ENCODE measurements at regions not wholly inside any gene's neighbourhood (a gene's known extent, or its start where the extent isn't known, plus 50 kb on each side); places are given as distances from the start of the nearest gene placed in this dataset.

GRCh38 chr5:126363658-126364057, 59.6 kb upstream of the GRAMD2B start:
- Histone ChIP-seq H3K36me3 (ENCODE audit: control insufficient read depth in 2 of 2, insufficient read depth in 2 of 2, low read length in 1 of 2) (no peaks in the 10 kb centered on the region), H3K9ac (ENCODE audit: control insufficient read depth, insufficient read depth, low read length) (no peak overlapping the region), H3K9me3 (replicated peaks; ENCODE audit: control insufficient read depth, insufficient read depth, low read length) (no peaks in the 10 kb centered on the region; the same call in 2 of the 3 replicates), H3K4me2 (ENCODE audit: control insufficient read depth, insufficient read depth) (no peak overlapping the region), H3K79me2 (ENCODE audit: control insufficient read depth, insufficient read depth, low read length) (no peaks in the 10 kb centered on the region), H3K27me3 (replicated peaks in 1 of 2; ENCODE audit: control insufficient read depth in 2 of 2, insufficient read depth in 2 of 2, low read length in 1 of 2) (no peaks in the 10 kb centered on the region), H3K27ac (ENCODE audit: control insufficient read depth, insufficient read depth) (no peak overlapping the region), H3K4me3 (no peak overlapping the region), H4K20me1 (ENCODE audit: control insufficient read depth, insufficient read depth) (no peaks in the 10 kb centered on the region), H2AFZ (ENCODE audit: control insufficient read depth, low read depth, low read length) (no peak overlapping the region), H3K4me1 (ENCODE audit: control insufficient read depth, insufficient read depth, low read length) (peaks cover 11% of the 10 kb centered on the region)
- ChIA-PET POLR2A (no interaction called here), CTCF (interaction anchor here (1.0 kb wide), 1 partner anchor 83 kb away, joined by 3 read pairs; no protein-coding TSS in a partner anchor), SMC1A (ENCODE audit: uncharacterized antibody, unreplicated experiment) (no interaction called here), RAD21 (ENCODE audit: unreplicated experiment) (interaction anchor here (0.6 kb wide), 1 partner anchor 431 kb away, joined by 4 read pairs; no protein-coding TSS in a partner anchor)
- intact Hi-C loops (cut with micrococcal nuclease; ENCODE audit: unreplicated experiment), result no loop called here
- DNase-seq (ENCODE audit: low read depth, low spot score), result no peak
- TF ChIP-seq, protein P1, sequence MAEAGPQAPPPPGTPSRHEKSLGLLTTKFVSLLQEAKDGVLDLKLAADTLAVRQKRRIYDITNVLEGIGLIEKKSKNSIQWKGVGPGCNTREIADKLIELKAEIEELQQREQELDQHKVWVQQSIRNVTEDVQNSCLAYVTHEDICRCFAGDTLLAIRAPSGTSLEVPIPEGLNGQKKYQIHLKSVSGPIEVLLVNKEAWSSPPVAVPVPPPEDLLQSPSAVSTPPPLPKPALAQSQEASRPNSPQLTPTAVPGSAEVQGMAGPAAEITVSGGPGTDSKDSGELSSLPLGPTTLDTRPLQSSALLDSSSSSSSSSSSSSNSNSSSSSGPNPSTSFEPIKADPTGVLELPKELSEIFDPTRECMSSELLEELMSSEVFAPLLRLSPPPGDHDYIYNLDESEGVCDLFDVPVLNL (IDR thresholded peaks at IDR 0.05; ENCODE audit: low read depth, low read length), result no peak
- peak in 1 of 2 experiments; percentile 36; a peak in 2 of 4 replicates for TF ChIP-seq IKZF2 (IDR thresholded peaks at IDR 0.05)
- peak; percentile 38 for TF ChIP-seq MEF2B (IDR thresholded peaks at IDR 0.05; ENCODE audit: partially characterized antibody, poor library complexity, severe bottlenecking)
- 0% methylated on average over 1 of the region's 1 CpG for WGBS (ENCODE audit: insufficient coverage, insufficient replicate concordance, low lambda C conversion rate, missing lambda C conversion rate)
- BruUV-seq (replicated peaks), result no TSS peak
- peak; percentile 34 for ATAC-seq
- FAIRE-seq, result no peak
- in situ Hi-C loops (cut with MboI), result no loop called here

DNA sequence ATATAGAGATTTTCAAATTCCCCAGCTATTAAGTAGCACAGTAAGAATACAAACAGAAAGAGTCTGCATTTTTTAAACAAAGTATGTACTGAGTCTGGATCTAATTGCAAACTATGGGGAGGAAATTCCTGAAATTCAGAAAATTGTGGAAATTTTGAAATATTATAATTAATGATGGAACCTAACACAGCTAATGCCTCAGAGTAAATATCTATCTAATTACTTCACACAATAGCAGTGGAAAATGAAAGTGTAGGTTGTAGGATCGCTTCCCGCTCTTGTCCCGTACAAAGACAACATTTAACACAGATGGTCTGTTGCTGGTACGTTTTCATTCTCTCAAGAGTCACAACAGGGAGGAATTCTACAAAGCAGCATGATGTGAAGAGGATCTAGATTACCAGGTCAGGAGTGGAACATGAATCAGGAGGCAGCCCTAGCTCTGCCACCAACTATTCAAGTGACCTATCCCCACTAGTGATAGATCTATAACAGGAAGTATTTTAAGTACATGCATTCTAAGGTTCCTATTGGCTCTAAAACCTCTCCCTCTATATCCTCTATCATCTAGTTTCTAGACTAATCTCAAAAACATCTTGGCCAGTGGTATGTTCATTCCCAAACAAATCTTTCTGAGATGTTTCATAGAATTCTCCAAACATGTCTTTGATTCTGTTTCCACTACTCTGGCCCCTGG, 58.9 kb upstream of the GRAMD2B start:
- in situ Hi-C loops (cut with MboI), result no loop called here
- CTCF ChIA-PET, result interaction anchor here (1.0 kb wide), 1 partner anchor 83 kb away, joined by 3 read pairs; no protein-coding TSS in a partner anchor

More for the DNA sequence above, 58.9 kb upstream of the GRAMD2B start:
- no peaks in the 10 kb centered on the region for H3K27me3 ChIP-seq (replicated peaks in 1 of 2; ENCODE audit: control insufficient read depth in 2 of 2, insufficient read depth in 2 of 2, low read length in 1 of 2)
- WGBS (ENCODE audit: insufficient coverage, insufficient replicate concordance, low lambda C conversion rate, missing lambda C conversion rate), result 88% methylated on average over 4 of the region's 4 CpGs
- H3K36me3 ChIP-seq (ENCODE audit: control insufficient read depth in 2 of 2, insufficient read depth in 2 of 2, low read length in 1 of 2), result no peaks in the 10 kb centered on the region
- no peak overlapping the region for H3K4me2 ChIP-seq (ENCODE audit: control insufficient read depth, insufficient read depth)
- H3K79me2 ChIP-seq (ENCODE audit: control insufficient read depth, insufficient read depth, low read length), result no peaks in the 10 kb centered on the region
- ATAC-seq, result no peak
- no peak overlapping the region for H3K27ac ChIP-seq (ENCODE audit: control insufficient read depth, insufficient read depth)
- ChIA-PET POLR2A (no interaction called here), RAD21 (ENCODE audit: unreplicated experiment) (interaction anchor here (0.6 kb wide), 1 partner anchor 430 kb away, joined by 4 read pairs; no protein-coding TSS in a partner anchor), SMC1A (ENCODE audit: uncharacterized antibody, unreplicated experiment) (interaction anchor here (1.8 kb wide), 1 partner anchor 11 kb away, joined by 7 read pairs; no protein-coding TSS in a partner anchor)
- no peak for TF ChIP-seq ZZZ3 (IDR thresholded peaks at IDR 0.05; ENCODE audit: control insufficient read depth, insufficient read length, low read depth)
- no peak for TF ChIP-seq POLR2A (IDR thresholded peaks at IDR 0.05; ENCODE audit: low read depth, low read length)
- no peak for TF ChIP-seq JUND (IDR thresholded peaks at IDR 0.05; ENCODE audit: low read depth, low read length)
- TF ChIP-seq NR2C1 (IDR thresholded peaks at IDR 0.05), result no peak
- H2AFZ ChIP-seq (ENCODE audit: control insufficient read depth, low read depth, low read length), result no peak overlapping the region
- no peak for DNase-seq (ENCODE audit: low read depth, low spot score)
- H3K4me1 ChIP-seq (ENCODE audit: control insufficient read depth, insufficient read depth, low read length), result peaks cover 11% of the 10 kb centered on the region
- no TSS peak for BruUV-seq (replicated peaks)
- H3K9me3 ChIP-seq (replicated peaks; ENCODE audit: control insufficient read depth, insufficient read depth, low read length), result no peaks in the 10 kb centered on the region; the same call in 2 of the 3 replicates
- no peak overlapping the region for H3K9ac ChIP-seq (ENCODE audit: control insufficient read depth, insufficient read depth, low read length)
- no peak for FAIRE-seq
- intact Hi-C loops (cut with micrococcal nuclease; ENCODE audit: unreplicated experiment), result no loop called here
- no peaks in the 10 kb centered on the region for H4K20me1 ChIP-seq (ENCODE audit: control insufficient read depth, insufficient read depth)
- no peak overlapping the region for H3K4me3 ChIP-seq

Measured in GM12878 (cell line).